Ovary (tissue), 7 donors: ENCODE measurements at regions not wholly inside any gene's neighbourhood (a gene's known extent, or its start where the extent isn't known, plus 50 kb on each side); places are given as distances from the start of the nearest gene placed in this dataset.

Experiments
- DNase-seq, 5 donors: peaks; one replicate each; pipeline ENCODE4 v3.0.0-alpha.2; 2019 to 2020
- H3K27ac ChIP-seq, 2 donors: fragments of 200-600 bp; one replicate each; pipeline versions ENCODE4 v1.5.1 to v1.8.0; 2019 to 2022
- H3K27me3 ChIP-seq: fragments of 200-600 bp; one replicate; pipeline ENCODE4 v1.8.0; 2022
- H3K36me3 ChIP-seq: fragments of 200-600 bp; sonication (generic); one replicate; pipeline ENCODE4 v1.5.1; 2019
- H3K4me1 ChIP-seq: one replicate; pipeline ENCODE4 v1.8.1; 2013; ENCODE audit warnings: mild to moderate bottlenecking, moderate library complexity; ENCODE audit not compliant: insufficient read depth
- H3K4me3 ChIP-seq: fragments of 200-600 bp; sonication (generic); one replicate; pipeline ENCODE4 v1.5.1; 2017
- H3K9me3 ChIP-seq, 2 donors: fragments of 200-600 bp in 1 of 2; sonication (generic) in 1 of 2; one replicate each; pipeline versions ENCODE4 v1.5.1 to v1.8.1; 2013 to 2019; ENCODE audit warnings: mild to moderate bottlenecking in 1 of 2, moderate library complexity in 1 of 2
- CTCF ChIP-seq, 3 donors: fragments of 450-650 bp in 2 of 3; fragments of 200-600 bp in 1 of 3; IDR thresholded peaks; one replicate each; pipeline versions ENCODE4 v1.5.1 to v1.8.0; 2016 to 2022; ENCODE audit warnings: antibody characterized with exemption in 3 of 3, mild to moderate bottlenecking in 1 of 3
- EP300 ChIP-seq: sonication (generic); formaldehyde crosslinking; IDR thresholded peaks from one replicate; pipeline ENCODE4 v1.6.1; 2017; ENCODE audit warnings: antibody characterized with exemption
- POLR2A ChIP-seq: fragments of 450-650 bp; IDR thresholded peaks from one replicate; pipeline ENCODE4 v1.6.1; 2017; ENCODE audit warnings: antibody characterized with exemption, mild to moderate bottlenecking, moderate library complexity
- WGBS, 3 donors: extraction: QIAGEN DNeasy Blood & Tissue Kit in 1 of 3; methylation state at CpG; one replicate each; pipeline versions ENCODE4 v1.1.5 to v1.1.7; 2013 to 2017; 5-methylcytosine and 5-hydroxymethylcytosine counted together
- intact Hi-C, 4 donors: fragments of 100-400 bp; cut with DNase I; formaldehyde crosslinking; loops; one replicate each; pipeline versions ENCODE4 v1.11.0 to v1.15.1; 2022 to 2023
- donor health status: DM: no; HTN: no; CAD: no; lungs with moderate emphysema.
- donor health status: DM: no; HTN: no; CAD: no.
- donor health status: Bipolar disorder and iron deficiency.
- donor health status: DM: no; HTN: no; CAD: no.
- donor health status: DM: yes; HTN: yes; CAD: no.

DNA sequence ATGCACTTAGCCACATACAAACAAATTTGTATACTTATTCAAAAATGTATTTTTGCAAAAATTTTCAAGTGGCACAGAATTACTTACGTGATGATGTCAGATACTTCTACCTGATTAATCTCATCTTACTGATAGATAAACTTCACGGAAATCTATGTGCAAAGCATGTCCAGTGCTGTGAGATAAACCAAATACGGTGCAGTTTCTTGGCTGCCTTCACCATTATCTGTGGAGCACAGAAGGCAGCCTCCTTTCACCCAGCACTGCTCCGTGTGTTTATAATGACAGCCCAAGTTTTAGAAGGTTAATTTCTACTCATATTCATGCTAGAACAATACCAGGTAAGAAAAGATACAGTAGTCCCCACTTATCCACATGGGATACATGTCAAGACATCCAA is 59.0 kb upstream of the PDE10A start:
- 49 to 62% (median 62%) methylated on average over 4 of the region's 4 CpGs for WGBS, 3 donors
- H3K4me3 ChIP-seq: no peak overlapping the region

GRCh38 chr6:165721356-165721755 is 58.3 kb upstream of the PDE10A start:
- WGBS, 3 donors: 64 to 83% (median 79%) methylated on average over 3 of the region's 3 CpGs
- Histone ChIP-seq H3K4me3 (no peak overlapping the region), H3K4me1 (no peaks in the 10 kb centered on the region), H3K27me3 (no peaks in the 10 kb centered on the region), H3K27ac (no peak overlapping the region), H3K36me3 (no peaks in the 10 kb centered on the region), H3K9me3 (no peaks in the 10 kb centered on the region)
- TF ChIP-seq EP300: no peak
- TF ChIP-seq CTCF (IDR thresholded peaks at IDR 0.05): no peak
- no peak for TF ChIP-seq POLR2A
- DNase-seq: no peak
- intact Hi-C loops: loop anchor here in 1 of 4 donors (10.0 kb wide), 1 partner anchor 133 kb away; no protein-coding TSS in a partner anchor

More for the DNA sequence above, 59.0 kb upstream of the PDE10A start:
- no peak for TF ChIP-seq CTCF (IDR thresholded peaks at IDR 0.05)
- TF ChIP-seq EP300: no peak
- no peak for TF ChIP-seq POLR2A
- no peak for DNase-seq
- Histone ChIP-seq H3K9me3 (no peaks in the 10 kb centered on the region), H3K4me1 (no peaks in the 10 kb centered on the region), H3K36me3 (no peaks in the 10 kb centered on the region), H3K27ac (no peak overlapping the region), H3K27me3 (no peaks in the 10 kb centered on the region)
- intact Hi-C loops: loop anchor here in 1 of 4 donors (10.0 kb wide), 1 partner anchor 133 kb away; no protein-coding TSS in a partner anchor

GRCh38 chr6:165718491-165718891 is 55.5 kb upstream of the PDE10A start:
- no peaks in the 10 kb centered on the region for H3K4me1 ChIP-seq
- no peak for DNase-seq
- no peak overlapping the region for H3K4me3 ChIP-seq
- no peaks in the 10 kb centered on the region for H3K27me3 ChIP-seq
- intact Hi-C loops: no loop called here
- WGBS, 3 donors: 3 to 15% (median 4%) methylated on average over 4 of the region's 4 CpGs
- no peaks in the 10 kb centered on the region for H3K36me3 ChIP-seq
- H3K9me3 ChIP-seq: no peaks in the 10 kb centered on the region
- TF ChIP-seq EP300: no peak
- no peak for TF ChIP-seq CTCF (IDR thresholded peaks at IDR 0.05)
- TF ChIP-seq POLR2A: no peak
- no peak overlapping the region for H3K27ac ChIP-seq

DNA sequence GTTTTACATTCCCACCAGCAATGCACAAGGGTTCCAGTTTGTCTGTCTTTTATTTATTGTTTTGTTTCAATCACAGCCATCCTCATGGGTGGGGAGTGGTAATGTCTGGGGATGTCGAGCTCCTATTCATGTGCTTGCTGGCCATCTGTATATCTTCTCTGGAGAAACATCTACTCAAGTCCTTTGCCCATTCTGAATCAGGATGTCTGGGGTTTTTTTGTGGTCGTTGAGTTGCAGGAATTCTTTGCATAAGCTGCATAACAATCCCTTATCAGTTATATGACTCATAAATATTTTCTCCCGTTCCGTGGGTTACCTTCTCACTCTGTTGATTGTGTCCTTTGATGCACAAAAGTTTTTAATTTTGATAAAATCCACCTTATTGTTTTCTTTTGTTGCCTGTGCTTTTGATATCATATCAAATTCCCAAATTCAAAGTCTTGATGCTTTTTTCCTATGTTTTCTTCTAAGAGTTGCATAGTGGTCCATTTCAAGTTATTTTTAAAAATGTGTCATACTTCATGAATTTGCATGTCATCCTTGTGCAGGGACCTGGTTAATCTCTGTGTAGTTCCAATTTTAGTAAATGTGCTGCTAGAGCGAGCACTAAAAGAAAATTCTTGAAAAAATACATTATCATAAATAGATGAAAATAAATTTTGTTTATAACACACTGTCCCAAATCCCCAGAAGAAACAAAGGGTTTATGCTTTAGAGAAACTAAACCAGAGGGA is 54.9 kb upstream of the PDE10A start:
- no peak for DNase-seq
- Histone ChIP-seq H3K4me3 (no peak overlapping the region), H3K9me3 (no peaks in the 10 kb centered on the region), H3K4me1 (no peaks in the 10 kb centered on the region), H3K27me3 (no peaks in the 10 kb centered on the region), H3K36me3 (no peaks in the 10 kb centered on the region), H3K27ac (no peak overlapping the region)
- intact Hi-C loops: no loop called here
- no peak for TF ChIP-seq CTCF (IDR thresholded peaks at IDR 0.05)
- TF ChIP-seq EP300: no peak
- TF ChIP-seq POLR2A: no peak
- 15 to 29% (median 20%) methylated on average over 5 of the region's 5 CpGs for WGBS, 3 donors
